ENCODE measurements at regions not wholly inside any gene's neighbourhood (a gene's known extent, or its start where the extent isn't known, plus 50 kb on each side); places are given as distances from the start of the nearest gene placed in this dataset.

- Histone ChIP-seq H2AFZ (ENCODE audit: insufficient read depth, low read depth, low read length, poor library complexity, severe bottlenecking) (no peak overlapping the region), H3K4me3 (replicated peaks in 1 of 3; ENCODE audit: low read depth in 2 of 3, low read length in 3 of 3) (no peak overlapping the region), H3K27ac (ENCODE audit: low read depth in 1 of 2, low read length in 2 of 2) (no peak overlapping the region), H3K9ac (ENCODE audit: insufficient read depth, low read length, poor library complexity, severe bottlenecking) (no peak overlapping the region), H3K4me2 (replicated peaks; ENCODE audit: extremely low read depth, low read length, poor library complexity, severe bottlenecking) (no peak overlapping the region), H3K4me1 (ENCODE audit: control insufficient read depth in 1 of 2, insufficient read depth in 2 of 2, low read length in 2 of 2) (no peaks in the 10 kb centered on the region), H3K27me3 (ENCODE audit: control insufficient read depth in 2 of 2, insufficient read depth in 2 of 2, low read length in 2 of 2) (no peaks in the 10 kb centered on the region), H3K79me2 (ENCODE audit: insufficient read depth, low read length) (no peaks in the 10 kb centered on the region), H3K36me3 (replicated peaks in 1 of 2; ENCODE audit: control insufficient read depth in 1 of 2, insufficient read depth in 2 of 2, low read length in 2 of 2) (no peaks in the 10 kb centered on the region), H3K9me3 (replicated peaks in 1 of 2; ENCODE audit: control insufficient read depth in 1 of 2, insufficient read depth in 1 of 2, low read length in 2 of 2) (peaks cover 4 to 25% of the 10 kb centered on the region in 2 donors), H4K20me1 (ENCODE audit: insufficient read depth, low read length) (no peaks in the 10 kb centered on the region)
- Mint-ChIP-seq H3K27ac (no peak overlapping the region), H3K27me3 (ENCODE audit: low read depth in 3 of 3) (no peaks in the 10 kb centered on the region), H3K4me3 (no peak overlapping the region), H3K4me1 (no peaks in the 10 kb centered on the region), H3K36me3 (no peaks in the 10 kb centered on the region), H3K9me3 (peaks cover 2 to 12% (median 8%) of the 10 kb centered on the region in 7 donors)
- DNase-seq, result no peak
- intact Hi-C loops (cut with micrococcal nuclease), result no loop called here
- no peak for TF ChIP-seq CTCF (IDR thresholded peaks at IDR 0.05)
Measured at GRCh38 chr3:6602329-6602728, 258.6 kb upstream of the GRM7 start.

- H3K4me2 ChIP-seq (replicated peaks; ENCODE audit: extremely low read depth, low read length, poor library complexity, severe bottlenecking), result no peak overlapping the region
- intact Hi-C loops (cut with micrococcal nuclease), result no loop called here
- no peak overlapping the region for H3K27ac ChIP-seq (ENCODE audit: low read depth in 1 of 2, low read length in 2 of 2)
- Mint-ChIP-seq H3K27me3 (ENCODE audit: low read depth in 3 of 3) (no peaks in the 10 kb centered on the region), H3K9me3 (peaks cover 2 to 15% (median 5%) of the 10 kb centered on the region in 7 donors), H3K4me1 (no peaks in the 10 kb centered on the region), H3K27ac (no peak overlapping the region), H3K4me3 (no peak overlapping the region), H3K36me3 (no peaks in the 10 kb centered on the region)
- no peak overlapping the region for H2AFZ ChIP-seq (ENCODE audit: insufficient read depth, low read depth, low read length, poor library complexity, severe bottlenecking)
- H4K20me1 ChIP-seq (ENCODE audit: insufficient read depth, low read length), result no peaks in the 10 kb centered on the region
- no peaks in the 10 kb centered on the region for H3K79me2 ChIP-seq (ENCODE audit: insufficient read depth, low read length)
- H3K9me3 ChIP-seq (replicated peaks in 1 of 2; ENCODE audit: control insufficient read depth in 1 of 2, insufficient read depth in 1 of 2, low read length in 2 of 2), result peaks cover 6 to 10% of the 10 kb centered on the region in 2 donors
- H3K4me1 ChIP-seq (ENCODE audit: control insufficient read depth in 1 of 2, insufficient read depth in 2 of 2, low read length in 2 of 2), result no peaks in the 10 kb centered on the region
- H3K9ac ChIP-seq (ENCODE audit: insufficient read depth, low read length, poor library complexity, severe bottlenecking), result no peak overlapping the region
- no peak for TF ChIP-seq CTCF (IDR thresholded peaks at IDR 0.05)
- no CpG with 5 or more reads among the region's 3 CpGs for WGBS (ENCODE audit: insufficient coverage)
- H3K36me3 ChIP-seq (replicated peaks in 1 of 2; ENCODE audit: control insufficient read depth in 1 of 2, insufficient read depth in 2 of 2, low read length in 2 of 2), result no peaks in the 10 kb centered on the region
- no peak overlapping the region for H3K4me3 ChIP-seq (replicated peaks in 1 of 3; ENCODE audit: low read depth in 2 of 3, low read length in 3 of 3)
- no peaks in the 10 kb centered on the region for H3K27me3 ChIP-seq (ENCODE audit: control insufficient read depth in 2 of 2, insufficient read depth in 2 of 2, low read length in 2 of 2)
- no peak for DNase-seq
Measured at GRCh38 chr3:6605227-6605626, 255.7 kb upstream of the GRM7 start.
